ENCODE measurements at regions not wholly inside any gene's neighbourhood (a gene's known extent, or its start where the extent isn't known, plus 50 kb on each side); places are given as distances from the start of the nearest gene placed in this dataset.
A peak's percentile ranks its signal among the peaks of the same experiment; 100 is the strongest.

GRCh38 chr10:33117230-33117629 lies 159.2 kb upstream of the ITGB1 start:
- no peak for DNase-seq
- H3K4me3 ChIP-seq (ENCODE audit: low read length) = no peak overlapping the region
- no peaks in the 10 kb centered on the region for H3K79me2 ChIP-seq (ENCODE audit: low read length)
- no peaks in the 10 kb centered on the region for H4K20me1 ChIP-seq (ENCODE audit: insufficient read depth, low read depth, low read length)
- H3K27ac ChIP-seq (ENCODE audit: low read length) = no peak overlapping the region
- H3K36me3 ChIP-seq (ENCODE audit: insufficient read depth, low read length) = no peaks in the 10 kb centered on the region
- peaks cover 38% of the 10 kb centered on the region for H3K4me1 ChIP-seq (ENCODE audit: low read length)
- no peak overlapping the region for H3K4me2 ChIP-seq (ENCODE audit: low read depth, low read length, poor library complexity, severe bottlenecking)
- H3K9me2 ChIP-seq (replicated peaks; ENCODE audit: insufficient read depth, low read length) = no peaks in the 10 kb centered on the region
- no peaks in the 10 kb centered on the region for H3K27me3 ChIP-seq (ENCODE audit: low read length)
- no peaks in the 10 kb centered on the region for H3K9me3 ChIP-seq (ENCODE audit: low read length)
- H2AFZ ChIP-seq (ENCODE audit: low read length) = no peak overlapping the region
- no peak overlapping the region for H3K9ac ChIP-seq (ENCODE audit: low read length)

GRCh38 chr10:33115738-33116719 lies 158.0 kb upstream of the ITGB1 start:
- Histone ChIP-seq H3K9me2 (replicated peaks; ENCODE audit: insufficient read depth, low read length) (no peaks in the 10 kb centered on the region), H3K4me2 (ENCODE audit: low read depth, low read length, poor library complexity, severe bottlenecking) (no peak overlapping the region), H3K9ac (ENCODE audit: low read length) (no peak overlapping the region), H3K4me3 (ENCODE audit: low read length) (no peak overlapping the region), H3K9me3 (ENCODE audit: low read length) (no peaks in the 10 kb centered on the region), H3K79me2 (ENCODE audit: low read length) (no peaks in the 10 kb centered on the region), H3K27me3 (ENCODE audit: low read length) (no peaks in the 10 kb centered on the region), H4K20me1 (ENCODE audit: insufficient read depth, low read depth, low read length) (no peaks in the 10 kb centered on the region), H3K36me3 (ENCODE audit: insufficient read depth, low read length) (no peaks in the 10 kb centered on the region), H3K4me1 (ENCODE audit: low read length) (peaks cover 43% of the 10 kb centered on the region), H2AFZ (ENCODE audit: low read length) (peak overlapping the region; percentile 59; the same call in 1 of the 2 replicates), H3K27ac (ENCODE audit: low read length) (no peak overlapping the region; the same call in 1 of the 2 replicates)
- no peak for DNase-seq

DNA sequence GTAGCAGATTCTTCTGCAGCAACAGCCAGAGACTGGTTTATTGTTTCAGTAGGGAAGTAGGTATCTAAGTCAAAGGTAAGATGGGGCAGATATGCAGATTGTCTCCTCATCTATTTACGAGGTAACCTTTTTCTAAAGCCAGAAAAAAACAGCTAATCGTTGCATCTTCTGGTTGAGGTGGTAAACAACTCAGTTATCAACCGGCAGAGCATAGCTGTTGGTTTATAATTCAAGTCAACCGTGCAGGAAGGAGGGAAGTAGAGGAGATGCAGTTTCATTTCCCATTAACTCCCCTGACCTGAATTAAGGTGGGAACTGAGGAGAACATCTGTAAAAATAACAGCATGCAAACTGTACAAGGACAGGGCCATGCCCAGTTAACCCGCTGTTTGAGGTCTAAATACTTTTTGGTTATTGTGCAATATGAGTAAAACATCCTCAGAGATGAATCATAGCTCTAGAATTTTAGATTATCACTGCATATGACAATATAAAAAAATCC lies 156.5 kb upstream of the ITGB1 start:
- Histone ChIP-seq H3K9ac (ENCODE audit: low read length) (peak overlapping the region; percentile 21), H3K4me3 (ENCODE audit: low read length) (peak overlapping the region; percentile 6), H3K27ac (ENCODE audit: low read length) (peak overlapping the region; percentile 76), H3K27me3 (ENCODE audit: low read length) (no peaks in the 10 kb centered on the region), H3K79me2 (ENCODE audit: low read length) (no peaks in the 10 kb centered on the region), H3K9me3 (ENCODE audit: low read length) (no peaks in the 10 kb centered on the region), H3K9me2 (replicated peaks; ENCODE audit: insufficient read depth, low read length) (no peaks in the 10 kb centered on the region), H3K4me2 (ENCODE audit: low read depth, low read length, poor library complexity, severe bottlenecking) (peak overlapping the region; percentile 62), H2AFZ (ENCODE audit: low read length) (peak overlapping the region; percentile 56), H4K20me1 (ENCODE audit: insufficient read depth, low read depth, low read length) (no peaks in the 10 kb centered on the region), H3K4me1 (ENCODE audit: low read length) (peaks cover 55% of the 10 kb centered on the region), H3K36me3 (ENCODE audit: insufficient read depth, low read length) (no peaks in the 10 kb centered on the region)
- DNase-seq = peak; percentile 74

DNA sequence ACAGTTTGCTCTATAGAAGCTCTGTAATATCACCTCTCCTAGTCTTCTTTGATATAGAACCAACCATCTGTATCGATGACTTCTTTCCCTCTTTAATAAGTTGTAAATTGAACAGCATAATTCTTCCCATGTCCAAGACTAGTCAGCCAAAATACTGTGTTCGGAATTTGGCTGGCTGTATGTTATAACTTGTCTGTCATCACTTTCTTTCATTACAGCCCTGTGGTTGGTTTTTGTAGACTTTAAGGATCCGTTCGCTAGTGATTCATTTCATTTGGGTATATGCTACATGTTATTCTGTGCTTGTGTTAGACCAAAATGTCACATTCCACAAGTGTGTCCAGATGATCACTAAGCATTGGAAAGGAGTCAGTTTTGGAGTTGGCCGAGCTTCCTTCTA lies 155.4 kb upstream of the ITGB1 start:
- no peak overlapping the region for H3K9ac ChIP-seq (ENCODE audit: low read length)

GRCh38 chr10:33112831-33113455 lies 154.9 kb upstream of the ITGB1 start:
- no peak overlapping the region for H3K27ac ChIP-seq (ENCODE audit: low read length)

More for the DNA sequence above, 155.4 kb upstream of the ITGB1 start:
- Histone ChIP-seq H3K79me2 (ENCODE audit: low read length) (no peaks in the 10 kb centered on the region), H3K9me2 (replicated peaks; ENCODE audit: insufficient read depth, low read length) (no peaks in the 10 kb centered on the region), H3K4me1 (ENCODE audit: low read length) (peaks cover 65% of the 10 kb centered on the region), H3K4me3 (ENCODE audit: low read length) (no peak overlapping the region), H3K9me3 (ENCODE audit: low read length) (no peaks in the 10 kb centered on the region), H3K27me3 (ENCODE audit: low read length) (no peaks in the 10 kb centered on the region), H2AFZ (ENCODE audit: low read length) (no peak overlapping the region), H3K27ac (ENCODE audit: low read length) (peak overlapping the region; percentile 76), H4K20me1 (ENCODE audit: insufficient read depth, low read depth, low read length) (no peaks in the 10 kb centered on the region), H3K36me3 (ENCODE audit: insufficient read depth, low read length) (no peaks in the 10 kb centered on the region), H3K4me2 (ENCODE audit: low read depth, low read length, poor library complexity, severe bottlenecking) (no peak overlapping the region)
- DNase-seq = no peak

DNA sequence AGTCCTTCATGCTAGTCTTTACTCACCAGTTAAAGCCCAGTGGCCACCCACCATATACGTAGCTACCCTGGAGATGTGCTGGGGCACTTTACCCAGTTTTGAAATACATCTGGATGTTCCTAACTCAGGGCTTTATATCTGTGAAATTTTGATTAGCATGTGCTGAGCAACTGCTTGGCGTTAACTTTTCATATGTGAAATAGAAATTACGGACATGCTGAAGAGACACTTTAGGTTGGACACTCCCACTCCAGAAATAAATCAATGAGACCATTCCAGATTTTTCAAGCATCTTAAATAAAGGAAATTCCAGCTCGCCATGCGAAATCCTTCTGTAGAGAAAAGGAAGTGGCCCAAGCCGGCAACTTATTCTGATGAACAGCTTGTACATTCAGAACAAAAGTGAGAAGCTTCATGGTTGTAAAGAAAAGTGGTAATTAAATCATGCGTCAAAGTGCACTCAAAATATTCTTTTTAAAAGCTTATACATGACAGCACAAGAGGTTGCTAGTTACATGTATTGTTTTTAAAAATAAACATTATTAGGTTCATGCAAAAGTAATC lies 153.5 kb upstream of the ITGB1 start:
- H3K9me3 ChIP-seq (ENCODE audit: low read length) = no peaks in the 10 kb centered on the region
- no peak overlapping the region for H3K9ac ChIP-seq (ENCODE audit: low read length)
- no peak overlapping the region; the same call in 1 of the 2 replicates for H2AFZ ChIP-seq (ENCODE audit: low read length)
- no peak overlapping the region for H3K4me3 ChIP-seq (ENCODE audit: low read length)
- H3K9me2 ChIP-seq (replicated peaks; ENCODE audit: insufficient read depth, low read length) = no peaks in the 10 kb centered on the region
- DNase-seq = no peak
- H3K4me1 ChIP-seq (ENCODE audit: low read length) = peaks cover 83% of the 10 kb centered on the region
- H3K4me2 ChIP-seq (ENCODE audit: low read depth, low read length, poor library complexity, severe bottlenecking) = no peak overlapping the region
- H4K20me1 ChIP-seq (ENCODE audit: insufficient read depth, low read depth, low read length) = no peaks in the 10 kb centered on the region
- H3K27ac ChIP-seq (ENCODE audit: low read length) = no peak overlapping the region
- no peaks in the 10 kb centered on the region for H3K79me2 ChIP-seq (ENCODE audit: low read length)
- no peaks in the 10 kb centered on the region for H3K27me3 ChIP-seq (ENCODE audit: low read length)
- no peaks in the 10 kb centered on the region for H3K36me3 ChIP-seq (ENCODE audit: insufficient read depth, low read length)

More at GRCh38 chr10:33112831-33113455, 154.9 kb upstream of the ITGB1 start:
- no peak for DNase-seq
- peaks cover 70% of the 10 kb centered on the region for H3K4me1 ChIP-seq (ENCODE audit: low read length)
- H3K36me3 ChIP-seq (ENCODE audit: insufficient read depth, low read length) = no peaks in the 10 kb centered on the region
- H3K9ac ChIP-seq (ENCODE audit: low read length) = no peak overlapping the region
- no peaks in the 10 kb centered on the region for H3K79me2 ChIP-seq (ENCODE audit: low read length)
- no peaks in the 10 kb centered on the region for H3K9me2 ChIP-seq (replicated peaks; ENCODE audit: insufficient read depth, low read length)
- H3K4me3 ChIP-seq (ENCODE audit: low read length) = no peak overlapping the region
- H2AFZ ChIP-seq (ENCODE audit: low read length) = no peak overlapping the region
- no peaks in the 10 kb centered on the region for H3K9me3 ChIP-seq (ENCODE audit: low read length)
- no peaks in the 10 kb centered on the region for H4K20me1 ChIP-seq (ENCODE audit: insufficient read depth, low read depth, low read length)
- no peak overlapping the region for H3K4me2 ChIP-seq (ENCODE audit: low read depth, low read length, poor library complexity, severe bottlenecking)
- no peaks in the 10 kb centered on the region for H3K27me3 ChIP-seq (ENCODE audit: low read length)

DNA sequence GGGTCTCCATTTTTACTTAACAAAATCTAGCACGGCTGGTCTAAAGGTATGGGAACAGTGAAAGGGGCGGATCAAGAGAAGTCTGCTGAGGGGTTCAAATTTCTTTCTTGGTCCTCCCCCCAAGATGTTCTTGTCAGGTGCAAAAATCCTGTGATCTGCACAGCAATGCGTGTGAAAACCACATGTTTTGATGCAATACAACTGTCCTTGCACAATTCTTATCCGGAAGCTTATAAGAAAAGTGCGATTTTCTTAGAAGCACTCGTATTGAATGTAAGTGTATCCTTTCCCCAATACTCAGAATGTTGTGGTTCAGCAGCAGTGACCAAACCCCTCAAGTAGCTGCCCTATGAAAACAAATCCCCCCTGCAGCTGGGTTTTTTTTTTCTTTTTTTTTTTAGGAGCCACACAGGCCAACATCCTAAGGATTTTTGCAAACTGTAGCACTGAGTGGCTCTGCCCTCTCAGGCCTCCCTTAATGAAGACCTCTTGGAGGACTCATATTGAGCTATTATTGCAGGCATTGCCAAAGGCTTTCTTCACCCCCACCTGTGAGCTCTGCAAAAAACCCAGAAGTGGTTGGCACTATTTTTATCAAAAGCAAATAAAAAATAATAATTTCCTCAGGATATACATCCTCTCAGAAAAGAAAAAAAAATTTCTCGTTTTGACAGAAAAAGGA lies 151.9 kb upstream of the ITGB1 start:
- Histone ChIP-seq H3K9me3 (ENCODE audit: low read length) (no peaks in the 10 kb centered on the region), H3K27me3 (ENCODE audit: low read length) (no peaks in the 10 kb centered on the region), H3K9me2 (replicated peaks; ENCODE audit: insufficient read depth, low read length) (no peaks in the 10 kb centered on the region), H2AFZ (ENCODE audit: low read length) (no peak overlapping the region), H3K4me3 (ENCODE audit: low read length) (no peak overlapping the region), H4K20me1 (ENCODE audit: insufficient read depth, low read depth, low read length) (no peaks in the 10 kb centered on the region), H3K4me1 (ENCODE audit: low read length) (peaks cover 77% of the 10 kb centered on the region), H3K9ac (ENCODE audit: low read length) (no peak overlapping the region), H3K27ac (ENCODE audit: low read length) (no peak overlapping the region), H3K36me3 (ENCODE audit: insufficient read depth, low read length) (no peaks in the 10 kb centered on the region), H3K79me2 (ENCODE audit: low read length) (no peaks in the 10 kb centered on the region), H3K4me2 (ENCODE audit: low read depth, low read length, poor library complexity, severe bottlenecking) (peak overlapping the region; percentile 6)
- DNase-seq = no peak

Data from Karpas-422 (cell line).